AG04450 (cell line): ENCODE measurements at regions not wholly inside any gene's neighbourhood (a gene's known extent, or its start where the extent isn't known, plus 50 kb on each side); places are given as distances from the start of the nearest gene placed in this dataset.

Source experiments
- CTCF ChIA-PET: fragments of 300-600, 350-600 bp; formaldehyde crosslinking; extraction: SDS; loops from one replicate; lab custom pipeline; 2022; ENCODE audit warnings: antibody characterized with exemption, inconsistent platforms; lab: Charles Lee
- POLR2A ChIA-PET: fragments of 350-600 bp; formaldehyde crosslinking; extraction: SDS; loops from one replicate; lab custom pipeline; 2021; ENCODE audit warnings: antibody characterized with exemption, inconsistent platforms; lab: Yijun Ruan, JAX
- DNase-seq: peaks from one replicate; pipeline ENCODE4 v3.0.0-alpha.2; 2011; ENCODE audit warnings: low read depth, low spot score
- H3K27ac ChIP-seq: one replicate; pipeline ENCODE4 v1.5.1; 2012; ENCODE audit warnings: low read depth, low read length, control low read depth
- H3K27me3 ChIP-seq: one replicate; pipeline ENCODE4 v1.6.0; 2012; ENCODE audit warnings: low read length; ENCODE audit not compliant: control insufficient read depth, insufficient read depth
- H3K4me3 ChIP-seq: 2 replicates; pipeline ENCODE4 v1.5.1; 2011; ENCODE audit warnings: mild to moderate bottlenecking, low read depth, low read length, control low read depth
- H3K9me3 ChIP-seq: 2 replicates; pipeline ENCODE4 v1.5.1; 2012; ENCODE audit warnings: low read length; ENCODE audit not compliant: control insufficient read depth, insufficient read depth
- CTCF ChIP-seq: IDR thresholded peaks from 2 replicates; pipeline ENCODE4 v1.5.1; 2011; ENCODE audit warnings: low read depth, low read length, control low read depth, inconsistent platforms

GRCh38 chr7:93006480-93007095, 111.2 kb downstream of the SAMD9 start:
- ChIA-PET POLR2A (no interaction called here), CTCF (interaction anchor here (0.9 kb wide), 1 partner anchor 12 kb away, joined by 3 read pairs; no protein-coding TSS in a partner anchor)
- Histone ChIP-seq H3K27me3 (no peaks in the 10 kb centered on the region), H3K9me3 (no peaks in the 10 kb centered on the region), H3K27ac (no peak overlapping the region), H3K4me3 (no peak overlapping the region)
- DNase-seq: no peak
- no peak for TF ChIP-seq CTCF

- Histone ChIP-seq H3K4me3 (no peak overlapping the region), H3K27me3 (no peaks in the 10 kb centered on the region), H3K27ac (no peak overlapping the region), H3K9me3 (no peaks in the 10 kb centered on the region)
- ChIA-PET POLR2A (no interaction called here), CTCF (no interaction called here)
- no peak for TF ChIP-seq CTCF
- no peak for DNase-seq
Observed at GRCh38 chr7:93004906-93005305, 112.9 kb downstream of the SAMD9 start.

GRCh38 chr7:92997719-92998118, 120.1 kb downstream of the SAMD9 start:
- ChIA-PET POLR2A (no interaction called here), CTCF (interaction anchor here (0.6 kb wide), 1 partner anchor 164 kb away, joined by 3 read pairs; no protein-coding TSS in a partner anchor)
- H3K9me3 ChIP-seq: no peaks in the 10 kb centered on the region
- H3K4me3 ChIP-seq: no peak overlapping the region
- no peak for DNase-seq
- H3K27ac ChIP-seq: no peak overlapping the region
- TF ChIP-seq CTCF: no peak
- H3K27me3 ChIP-seq: no peaks in the 10 kb centered on the region

- Histone ChIP-seq H3K27me3 (no peaks in the 10 kb centered on the region), H3K27ac (no peak overlapping the region), H3K4me3 (no peak overlapping the region), H3K9me3 (no peaks in the 10 kb centered on the region)
- ChIA-PET CTCF (no interaction called here), POLR2A (no interaction called here)
- no peak for DNase-seq
- no peak for TF ChIP-seq CTCF
Observed at GRCh38 chr7:92997152-92997551, 120.6 kb downstream of the SAMD9 start.

- Histone ChIP-seq H3K9me3 (no peaks in the 10 kb centered on the region), H3K4me3 (no peak overlapping the region), H3K27ac (no peak overlapping the region), H3K27me3 (no peaks in the 10 kb centered on the region)
- ChIA-PET POLR2A (no interaction called here), CTCF (no interaction called here)
- no peak for DNase-seq
- no peak for TF ChIP-seq CTCF
Observed at GRCh38 chr7:92994901-92995300, 122.9 kb downstream of the SAMD9 start.
